ENCODE measurements at regions not wholly inside any gene's neighbourhood (a gene's known extent, or its start where the extent isn't known, plus 50 kb on each side); places are given as distances from the start of the nearest gene placed in this dataset.

DNA sequence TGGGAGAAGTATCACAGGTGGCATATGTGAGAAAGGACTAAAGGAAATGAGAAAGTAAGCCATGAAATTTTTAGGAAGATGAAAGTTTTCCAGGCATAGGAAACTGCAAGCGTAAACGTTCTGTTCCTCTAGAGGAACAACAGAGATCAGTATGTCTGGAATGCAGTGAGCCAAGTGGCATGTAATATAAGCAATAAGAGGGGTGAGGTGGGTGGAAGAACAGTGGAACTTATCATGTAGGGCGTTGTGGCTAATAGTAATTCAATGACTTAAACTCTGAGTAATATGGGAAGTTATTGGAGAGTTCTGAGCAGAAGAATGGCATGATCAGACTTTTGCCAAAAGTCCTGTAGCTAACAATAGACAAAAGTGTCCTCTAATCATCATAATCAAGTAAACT lies 902.9 kb downstream of the EPHA3 start:
- Histone ChIP-seq H3K9ac (ENCODE audit: low read length in 2 of 2) (no peak overlapping the region), H3K27me3 (ENCODE audit: control insufficient read depth in 1 of 2, insufficient read depth in 2 of 2, low read length in 2 of 2) (no peaks in the 10 kb centered on the region), H3K36me3 (ENCODE audit: control insufficient read depth in 2 of 2, insufficient read depth in 2 of 2, low read length in 2 of 2) (no peaks in the 10 kb centered on the region), H3K9me3 (ENCODE audit: control insufficient read depth in 2 of 2, low read length in 2 of 2) (no peaks in the 10 kb centered on the region), H3K27ac (ENCODE audit: low read length) (no peak overlapping the region), H3K4me3 (ENCODE audit: low read length in 2 of 2) (no peak overlapping the region), H3K4me1 (ENCODE audit: control insufficient read depth, insufficient read depth, low read length) (peaks cover 5% of the 10 kb centered on the region)

DNA sequence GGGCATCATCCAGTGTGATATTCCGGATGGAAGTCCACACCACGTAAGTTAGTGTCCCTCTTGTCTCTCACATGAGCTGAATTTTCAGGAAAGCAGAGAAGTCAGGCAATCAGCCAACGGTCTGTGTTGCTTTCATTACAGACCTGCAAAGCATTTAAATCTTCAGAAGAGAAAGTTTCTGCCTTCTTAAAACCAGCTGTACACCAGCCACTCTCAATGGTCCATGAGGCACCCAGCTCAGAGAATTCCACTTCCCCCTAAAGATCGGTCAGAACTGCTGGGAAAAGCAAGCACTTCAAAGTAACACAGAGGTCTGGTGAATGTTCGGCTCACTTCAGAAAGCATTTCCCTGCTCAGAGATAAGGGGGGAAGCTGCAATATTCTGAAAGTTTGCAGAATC lies 903.7 kb downstream of the EPHA3 start:
- H3K27me3 ChIP-seq (ENCODE audit: control insufficient read depth in 1 of 2, insufficient read depth in 2 of 2, low read length in 2 of 2), result no peaks in the 10 kb centered on the region
- peak overlapping the region; percentile 43 to 52 for H3K9ac ChIP-seq (ENCODE audit: low read length in 2 of 2)
- H3K36me3 ChIP-seq (ENCODE audit: control insufficient read depth in 2 of 2, insufficient read depth in 2 of 2, low read length in 2 of 2), result no peaks in the 10 kb centered on the region
- H3K27ac ChIP-seq (ENCODE audit: low read length), result peak overlapping the region; percentile 46
- peak overlapping the region; percentile 52 to 58 for H3K4me3 ChIP-seq (ENCODE audit: low read length in 2 of 2)
- peaks cover 5% of the 10 kb centered on the region for H3K4me1 ChIP-seq (ENCODE audit: control insufficient read depth, insufficient read depth, low read length)
- H3K9me3 ChIP-seq (ENCODE audit: control insufficient read depth in 2 of 2, low read length in 2 of 2), result no peaks in the 10 kb centered on the region

DNA sequence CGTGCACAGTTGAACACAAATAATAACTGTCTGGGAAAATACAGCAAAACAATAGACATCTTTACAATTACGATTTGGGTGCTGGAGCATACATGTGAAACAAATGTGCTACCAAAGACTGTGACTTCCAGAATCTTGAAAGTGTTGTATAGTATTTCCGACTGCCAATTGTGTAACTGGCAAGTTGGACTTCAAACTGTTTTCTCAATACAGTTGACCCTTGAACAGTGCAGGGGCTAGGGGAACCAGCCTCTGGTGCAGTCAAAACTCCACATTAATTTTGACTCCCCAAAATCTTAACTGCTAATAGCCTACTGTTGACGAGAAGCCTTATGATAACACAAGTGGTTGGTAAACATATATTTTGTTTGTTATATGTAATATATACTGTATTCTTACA lies 904.2 kb downstream of the EPHA3 start:
- Histone ChIP-seq H3K9me3 (ENCODE audit: control insufficient read depth in 2 of 2, low read length in 2 of 2) (no peaks in the 10 kb centered on the region), H3K27ac (ENCODE audit: low read length) (no peak overlapping the region), H3K27me3 (ENCODE audit: control insufficient read depth in 1 of 2, insufficient read depth in 2 of 2, low read length in 2 of 2) (no peaks in the 10 kb centered on the region), H3K4me1 (ENCODE audit: control insufficient read depth, insufficient read depth, low read length) (peaks cover 5% of the 10 kb centered on the region), H3K9ac (ENCODE audit: low read length in 2 of 2) (peak overlapping the region in 1 of 2 donors; percentile 52), H3K36me3 (ENCODE audit: control insufficient read depth in 2 of 2, insufficient read depth in 2 of 2, low read length in 2 of 2) (no peaks in the 10 kb centered on the region), H3K4me3 (ENCODE audit: low read length in 2 of 2) (peak overlapping the region in 1 of 2 donors; percentile 58)

DNA sequence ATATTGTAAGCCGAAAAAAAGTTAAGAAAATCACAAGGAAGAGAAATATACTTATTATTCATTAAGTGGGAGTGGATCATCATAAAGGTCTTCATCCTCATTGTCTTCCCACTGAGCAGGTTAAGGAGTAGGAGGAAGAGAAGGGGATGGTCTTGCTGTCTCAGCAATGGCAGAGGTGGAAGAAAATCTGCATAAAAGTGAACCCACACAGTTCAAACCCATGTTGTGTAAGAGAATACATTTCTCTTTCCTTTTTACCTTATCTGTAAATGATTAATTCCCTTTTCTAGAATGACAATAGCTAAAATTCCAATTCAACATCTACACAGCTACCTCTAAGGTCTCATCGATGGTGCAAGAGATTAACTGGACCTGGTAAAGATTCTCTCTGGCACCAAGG lies 904.6 kb downstream of the EPHA3 start:
- Histone ChIP-seq H3K9me3 (ENCODE audit: control insufficient read depth in 2 of 2, low read length in 2 of 2) (no peaks in the 10 kb centered on the region), H3K4me3 (ENCODE audit: low read length in 2 of 2) (no peak overlapping the region), H3K27ac (ENCODE audit: low read length) (no peak overlapping the region), H3K27me3 (ENCODE audit: control insufficient read depth in 1 of 2, insufficient read depth in 2 of 2, low read length in 2 of 2) (no peaks in the 10 kb centered on the region), H3K4me1 (ENCODE audit: control insufficient read depth, insufficient read depth, low read length) (peaks cover 5% of the 10 kb centered on the region), H3K36me3 (ENCODE audit: control insufficient read depth in 2 of 2, insufficient read depth in 2 of 2, low read length in 2 of 2) (no peaks in the 10 kb centered on the region), H3K9ac (ENCODE audit: low read length in 2 of 2) (no peak overlapping the region)

DNA sequence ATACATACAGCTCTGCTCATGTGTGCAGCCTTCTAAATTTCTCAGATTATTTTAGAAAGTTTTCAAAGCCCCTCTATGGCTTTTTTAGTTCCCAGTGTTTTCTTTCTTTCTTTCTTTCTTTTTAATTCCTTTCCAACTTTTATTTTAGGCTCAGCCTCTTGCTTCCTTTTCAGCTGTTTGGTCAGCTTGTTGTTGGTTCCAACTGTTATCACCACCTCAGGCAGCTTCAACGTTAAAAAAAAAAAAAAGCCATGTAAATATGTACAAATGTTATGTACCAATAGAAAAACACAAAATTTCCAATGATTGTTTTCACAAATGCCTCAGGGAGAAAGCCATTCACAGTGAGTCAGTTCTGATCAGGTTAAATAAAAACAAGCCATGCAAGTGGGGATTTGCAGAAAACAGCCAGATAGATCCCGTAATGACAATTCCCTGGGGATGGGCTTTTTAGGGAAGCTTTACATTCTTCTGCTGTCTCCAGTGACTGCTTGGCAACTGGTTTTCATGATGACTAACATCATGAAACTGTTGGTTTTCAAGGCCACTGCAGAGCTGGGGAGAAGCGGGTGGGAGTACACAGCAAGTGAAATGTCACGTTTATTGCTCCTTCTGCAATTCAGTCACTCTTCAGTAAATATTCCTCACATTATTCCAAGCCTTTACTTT lies 908.4 kb downstream of the EPHA3 start:
- Histone ChIP-seq H3K4me3 (ENCODE audit: low read length in 2 of 2) (no peak overlapping the region), H3K27ac (ENCODE audit: low read length) (no peak overlapping the region), H3K9ac (ENCODE audit: low read length in 2 of 2) (no peak overlapping the region), H3K36me3 (ENCODE audit: control insufficient read depth in 2 of 2, insufficient read depth in 2 of 2, low read length in 2 of 2) (no peaks in the 10 kb centered on the region), H3K27me3 (ENCODE audit: control insufficient read depth in 1 of 2, insufficient read depth in 2 of 2, low read length in 2 of 2) (no peaks in the 10 kb centered on the region), H3K9me3 (ENCODE audit: control insufficient read depth in 2 of 2, low read length in 2 of 2) (no peaks in the 10 kb centered on the region), H3K4me1 (ENCODE audit: control insufficient read depth, insufficient read depth, low read length) (peaks cover 4% of the 10 kb centered on the region)

DNA sequence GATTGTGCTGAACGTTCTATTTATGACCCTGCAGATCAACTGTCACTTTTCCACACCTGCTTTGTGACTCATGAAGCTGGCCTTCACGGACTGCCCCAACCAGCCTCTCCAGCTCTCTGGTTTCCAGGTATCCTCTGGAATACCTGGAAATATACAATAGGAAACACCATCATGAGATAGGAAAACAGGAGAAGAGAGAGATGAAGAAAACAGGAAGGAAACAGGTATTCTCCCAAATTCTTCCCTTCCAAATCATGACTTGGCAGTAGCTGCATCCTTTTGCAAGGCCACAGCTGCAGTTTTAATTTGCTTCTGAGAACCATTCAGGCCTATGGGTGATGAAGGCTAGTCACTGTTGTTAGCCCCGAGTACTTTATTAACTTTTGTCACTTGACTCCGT lies 909.1 kb downstream of the EPHA3 start:
- Histone ChIP-seq H3K36me3 (ENCODE audit: control insufficient read depth in 2 of 2, insufficient read depth in 2 of 2, low read length in 2 of 2) (no peaks in the 10 kb centered on the region), H3K4me3 (ENCODE audit: low read length in 2 of 2) (no peak overlapping the region), H3K4me1 (ENCODE audit: control insufficient read depth, insufficient read depth, low read length) (no peaks in the 10 kb centered on the region), H3K9me3 (ENCODE audit: control insufficient read depth in 2 of 2, low read length in 2 of 2) (no peaks in the 10 kb centered on the region), H3K9ac (ENCODE audit: low read length in 2 of 2) (no peak overlapping the region), H3K27me3 (ENCODE audit: control insufficient read depth in 1 of 2, insufficient read depth in 2 of 2, low read length in 2 of 2) (no peaks in the 10 kb centered on the region), H3K27ac (ENCODE audit: low read length) (no peak overlapping the region)

DNA sequence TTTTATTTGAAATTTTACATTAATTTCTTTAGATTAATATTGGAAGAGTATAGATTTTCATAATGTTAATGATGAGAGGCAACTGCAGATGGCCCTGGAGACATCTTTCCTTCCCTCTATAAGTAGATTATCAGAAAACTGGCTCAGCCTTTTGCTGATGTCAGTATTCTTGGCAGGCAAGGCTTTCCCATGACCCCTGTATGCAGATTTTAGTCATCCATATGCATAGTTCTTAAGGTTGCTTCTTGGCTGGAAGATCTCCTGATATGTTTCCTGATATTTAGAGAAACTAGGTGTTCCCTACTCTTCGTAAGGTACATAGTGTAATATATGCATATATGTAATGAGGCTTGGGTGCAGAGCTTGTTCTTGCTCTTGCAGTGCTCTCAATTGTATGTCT lies 911.4 kb downstream of the EPHA3 start:
- Histone ChIP-seq H3K36me3 (ENCODE audit: control insufficient read depth in 2 of 2, insufficient read depth in 2 of 2, low read length in 2 of 2) (no peaks in the 10 kb centered on the region), H3K27me3 (ENCODE audit: control insufficient read depth in 1 of 2, insufficient read depth in 2 of 2, low read length in 2 of 2) (no peaks in the 10 kb centered on the region), H3K4me1 (ENCODE audit: control insufficient read depth, insufficient read depth, low read length) (no peaks in the 10 kb centered on the region), H3K4me3 (ENCODE audit: low read length in 2 of 2) (no peak overlapping the region), H3K9me3 (ENCODE audit: control insufficient read depth in 2 of 2, low read length in 2 of 2) (no peaks in the 10 kb centered on the region), H3K27ac (ENCODE audit: low read length) (no peak overlapping the region), H3K9ac (ENCODE audit: low read length in 2 of 2) (no peak overlapping the region)

DNA sequence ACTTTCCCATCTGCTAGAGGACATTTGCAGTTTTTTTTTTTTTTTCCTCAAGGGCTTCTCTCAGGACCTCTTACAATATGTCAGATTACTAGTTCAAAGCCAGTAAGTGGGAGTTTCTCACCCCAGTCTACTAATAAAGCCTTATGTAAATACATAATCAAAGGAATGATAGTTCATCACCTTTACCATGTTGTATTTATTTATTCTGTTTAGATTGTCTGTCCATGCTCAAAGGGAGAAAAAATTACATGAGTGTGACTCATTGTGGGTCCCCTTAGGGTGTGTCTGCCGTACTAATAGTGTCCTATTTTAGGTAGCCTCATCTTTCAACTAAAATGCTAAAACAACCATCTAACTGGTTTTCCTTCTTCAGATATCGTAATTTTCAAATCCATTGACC lies 917.6 kb downstream of the EPHA3 start:
- Histone ChIP-seq H3K9ac (ENCODE audit: low read length in 2 of 2) (no peak overlapping the region), H3K4me1 (ENCODE audit: control insufficient read depth, insufficient read depth, low read length) (no peaks in the 10 kb centered on the region), H3K36me3 (ENCODE audit: control insufficient read depth in 2 of 2, insufficient read depth in 2 of 2, low read length in 2 of 2) (no peaks in the 10 kb centered on the region), H3K27me3 (ENCODE audit: control insufficient read depth in 1 of 2, insufficient read depth in 2 of 2, low read length in 2 of 2) (no peaks in the 10 kb centered on the region), H3K9me3 (ENCODE audit: control insufficient read depth in 2 of 2, low read length in 2 of 2) (no peaks in the 10 kb centered on the region), H3K27ac (ENCODE audit: low read length) (no peak overlapping the region), H3K4me3 (ENCODE audit: low read length in 2 of 2) (no peak overlapping the region)

DNA sequence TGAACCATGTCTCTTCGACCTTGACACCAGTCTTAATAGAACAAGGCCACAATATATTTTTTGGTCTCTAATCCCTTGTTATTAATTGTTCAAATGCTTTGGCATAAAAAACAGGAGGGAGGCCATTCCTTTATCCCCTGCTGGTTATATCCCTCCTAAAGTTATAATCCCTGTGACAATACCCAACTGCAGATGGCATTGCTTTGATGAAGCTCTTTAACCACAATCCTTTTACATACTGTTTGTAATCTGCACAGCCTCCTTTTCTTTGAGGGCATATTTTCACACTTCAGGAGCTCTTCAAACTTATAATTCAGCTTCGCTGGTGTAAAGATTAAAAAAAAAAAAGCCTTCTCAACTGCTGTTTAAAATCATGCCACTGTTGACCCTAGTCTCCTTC lies 919.0 kb downstream of the EPHA3 start:
- Histone ChIP-seq H3K4me3 (ENCODE audit: low read length in 2 of 2) (no peak overlapping the region), H3K9ac (ENCODE audit: low read length in 2 of 2) (no peak overlapping the region), H3K9me3 (ENCODE audit: control insufficient read depth in 2 of 2, low read length in 2 of 2) (no peaks in the 10 kb centered on the region), H3K27me3 (ENCODE audit: control insufficient read depth in 1 of 2, insufficient read depth in 2 of 2, low read length in 2 of 2) (no peaks in the 10 kb centered on the region), H3K27ac (ENCODE audit: low read length) (no peak overlapping the region), H3K36me3 (ENCODE audit: control insufficient read depth in 2 of 2, insufficient read depth in 2 of 2, low read length in 2 of 2) (no peaks in the 10 kb centered on the region), H3K4me1 (ENCODE audit: control insufficient read depth, insufficient read depth, low read length) (no peaks in the 10 kb centered on the region)

DNA sequence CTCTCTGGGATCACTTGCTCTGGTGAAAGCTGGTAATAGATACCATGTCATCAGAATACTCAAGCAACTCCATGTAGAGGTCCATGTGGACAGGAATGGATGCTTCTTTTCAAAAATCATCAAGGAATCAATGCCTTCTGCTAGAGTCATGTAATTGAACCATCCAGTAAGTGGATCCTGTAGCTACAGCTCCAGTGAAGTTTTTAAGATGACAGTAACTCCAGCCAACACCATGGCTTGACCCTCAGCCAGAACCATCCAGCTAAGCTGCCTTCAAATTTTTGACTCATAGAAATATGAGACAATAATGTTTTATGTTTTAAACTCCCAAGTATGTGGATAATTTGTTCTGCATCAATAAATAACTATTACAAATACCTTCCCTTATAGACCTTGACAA lies 923.7 kb downstream of the EPHA3 start:
- H3K9ac ChIP-seq (ENCODE audit: low read length in 2 of 2), result no peak overlapping the region
- H3K27ac ChIP-seq (ENCODE audit: low read length), result no peak overlapping the region
- H3K4me3 ChIP-seq (ENCODE audit: low read length in 2 of 2), result no peak overlapping the region
- H3K27me3 ChIP-seq (ENCODE audit: control insufficient read depth in 1 of 2, insufficient read depth in 2 of 2, low read length in 2 of 2), result no peaks in the 10 kb centered on the region
- no peaks in the 10 kb centered on the region for H3K36me3 ChIP-seq (ENCODE audit: control insufficient read depth in 2 of 2, insufficient read depth in 2 of 2, low read length in 2 of 2)
- H3K4me1 ChIP-seq (ENCODE audit: control insufficient read depth, insufficient read depth, low read length), result no peaks in the 10 kb centered on the region
- no peaks in the 10 kb centered on the region for H3K9me3 ChIP-seq (ENCODE audit: control insufficient read depth in 2 of 2, low read length in 2 of 2)

DNA sequence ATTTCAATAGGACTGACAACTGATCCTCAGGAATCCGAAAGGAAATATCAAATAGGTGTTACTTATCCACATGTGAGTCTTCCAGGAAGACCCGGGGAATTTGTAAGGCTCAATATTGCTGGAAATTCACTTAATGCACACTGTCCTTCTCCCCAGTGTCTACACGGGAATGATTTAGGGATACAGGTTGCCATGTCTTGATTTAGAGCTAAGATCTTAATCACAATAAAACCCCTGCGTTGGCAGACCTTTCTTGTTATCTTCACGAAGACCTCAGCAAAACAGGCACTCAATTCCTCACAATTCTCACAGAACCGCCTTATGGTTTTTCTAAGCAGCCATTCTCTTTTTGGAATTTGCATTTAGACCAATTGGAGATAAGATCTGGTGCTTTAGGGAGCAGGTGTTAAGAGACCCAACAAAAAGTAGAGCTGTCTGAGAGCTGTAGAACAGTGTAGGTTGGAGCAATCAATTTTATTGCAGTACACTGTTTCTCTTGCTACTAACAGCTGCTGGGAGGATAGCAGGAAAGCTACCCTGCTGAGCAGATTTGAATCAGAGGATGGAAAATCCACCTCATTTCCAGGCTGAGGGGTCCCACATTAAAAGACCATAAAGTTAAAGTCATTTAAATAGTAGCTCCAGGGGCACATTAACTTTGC lies 925.7 kb downstream of the EPHA3 start:
- Histone ChIP-seq H3K9me3 (ENCODE audit: control insufficient read depth in 2 of 2, low read length in 2 of 2) (no peaks in the 10 kb centered on the region), H3K4me3 (ENCODE audit: low read length in 2 of 2) (no peak overlapping the region), H3K4me1 (ENCODE audit: control insufficient read depth, insufficient read depth, low read length) (no peaks in the 10 kb centered on the region), H3K9ac (ENCODE audit: low read length in 2 of 2) (no peak overlapping the region), H3K36me3 (ENCODE audit: control insufficient read depth in 2 of 2, insufficient read depth in 2 of 2, low read length in 2 of 2) (no peaks in the 10 kb centered on the region), H3K27me3 (ENCODE audit: control insufficient read depth in 1 of 2, insufficient read depth in 2 of 2, low read length in 2 of 2) (no peaks in the 10 kb centered on the region), H3K27ac (ENCODE audit: low read length) (no peak overlapping the region)
